Ishikawa (cell line): ENCODE measurements at regions not wholly inside any gene's neighbourhood (a gene's known extent, or its start where the extent isn't known, plus 50 kb on each side); places are given as distances from the start of the nearest gene placed in this dataset.

ENCODE experiments used
- CEBPB ChIP-seq: IDR thresholded peaks from 2 replicates; pipeline ENCODE4 v1.6.1; 2012
- CREB1 ChIP-seq: IDR thresholded peaks from 2 replicates; pipeline ENCODE4 v1.6.1; 2012; ENCODE audit warnings: low read depth
- EGR1 ChIP-seq: IDR thresholded peaks from 2 replicates; pipeline ENCODE4 v1.6.1; 2012
- EP300 ChIP-seq: IDR thresholded peaks from 2 replicates; pipeline ENCODE4 v1.6.1; 2012; ENCODE audit warnings: borderline replicate concordance
- RAD21 ChIP-seq: IDR thresholded peaks from 2 replicates; pipeline ENCODE4 v1.6.1; 2012; ENCODE audit warnings: low read depth
- TAF1 ChIP-seq: IDR thresholded peaks from 2 replicates; pipeline ENCODE4 v1.6.1; 2012; ENCODE audit warnings: low read depth, mild to moderate bottlenecking
- TEAD4 ChIP-seq: IDR thresholded peaks from 2 replicates; pipeline ENCODE4 v1.6.1; 2012
- TF ChIP-seq, protein P1 (sequence below): IDR thresholded peaks from 2 replicates; pipeline ENCODE4 v1.6.1; 2012
- TF ChIP-seq, protein P2 (sequence below): IDR thresholded peaks from 2 replicates; pipeline ENCODE4 v1.6.1; 2012; ENCODE audit warnings: low read depth, mild to moderate bottlenecking

DNA sequence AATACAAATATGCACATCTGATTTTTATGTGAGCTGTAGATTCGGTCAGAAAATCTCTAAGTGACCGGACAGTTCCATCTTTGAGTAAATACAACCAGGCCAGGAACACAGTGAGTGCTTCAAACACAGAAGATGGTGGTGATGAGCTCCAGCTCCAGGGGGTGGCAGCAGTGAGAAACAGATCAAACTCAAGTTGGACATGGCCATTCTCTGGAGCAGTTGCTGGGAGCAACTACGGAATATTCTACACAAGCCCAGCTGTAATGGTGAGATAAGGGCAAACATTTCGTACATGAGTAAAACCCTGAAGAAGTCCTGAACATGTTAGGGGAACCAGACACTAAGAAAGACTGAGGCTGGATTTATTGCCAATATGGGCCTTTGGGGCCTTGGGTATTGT is 100.7 kb downstream of the BARHL2 start:
- TF ChIP-seq, protein P1, sequence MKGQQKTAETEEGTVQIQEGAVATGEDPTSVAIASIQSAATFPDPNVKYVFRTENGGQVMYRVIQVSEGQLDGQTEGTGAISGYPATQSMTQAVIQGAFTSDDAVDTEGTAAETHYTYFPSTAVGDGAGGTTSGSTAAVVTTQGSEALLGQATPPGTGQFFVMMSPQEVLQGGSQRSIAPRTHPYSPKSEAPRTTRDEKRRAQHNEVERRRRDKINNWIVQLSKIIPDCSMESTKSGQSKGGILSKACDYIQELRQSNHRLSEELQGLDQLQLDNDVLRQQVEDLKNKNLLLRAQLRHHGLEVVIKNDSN: no peak
- TF ChIP-seq CEBPB (no peak), EGR1 (no peak), TAF1 (no peak), RAD21 (peak; percentile 49), TEAD4 (no peak), EP300 (no peak), CREB1 (no peak)
- TF ChIP-seq, protein P2, sequence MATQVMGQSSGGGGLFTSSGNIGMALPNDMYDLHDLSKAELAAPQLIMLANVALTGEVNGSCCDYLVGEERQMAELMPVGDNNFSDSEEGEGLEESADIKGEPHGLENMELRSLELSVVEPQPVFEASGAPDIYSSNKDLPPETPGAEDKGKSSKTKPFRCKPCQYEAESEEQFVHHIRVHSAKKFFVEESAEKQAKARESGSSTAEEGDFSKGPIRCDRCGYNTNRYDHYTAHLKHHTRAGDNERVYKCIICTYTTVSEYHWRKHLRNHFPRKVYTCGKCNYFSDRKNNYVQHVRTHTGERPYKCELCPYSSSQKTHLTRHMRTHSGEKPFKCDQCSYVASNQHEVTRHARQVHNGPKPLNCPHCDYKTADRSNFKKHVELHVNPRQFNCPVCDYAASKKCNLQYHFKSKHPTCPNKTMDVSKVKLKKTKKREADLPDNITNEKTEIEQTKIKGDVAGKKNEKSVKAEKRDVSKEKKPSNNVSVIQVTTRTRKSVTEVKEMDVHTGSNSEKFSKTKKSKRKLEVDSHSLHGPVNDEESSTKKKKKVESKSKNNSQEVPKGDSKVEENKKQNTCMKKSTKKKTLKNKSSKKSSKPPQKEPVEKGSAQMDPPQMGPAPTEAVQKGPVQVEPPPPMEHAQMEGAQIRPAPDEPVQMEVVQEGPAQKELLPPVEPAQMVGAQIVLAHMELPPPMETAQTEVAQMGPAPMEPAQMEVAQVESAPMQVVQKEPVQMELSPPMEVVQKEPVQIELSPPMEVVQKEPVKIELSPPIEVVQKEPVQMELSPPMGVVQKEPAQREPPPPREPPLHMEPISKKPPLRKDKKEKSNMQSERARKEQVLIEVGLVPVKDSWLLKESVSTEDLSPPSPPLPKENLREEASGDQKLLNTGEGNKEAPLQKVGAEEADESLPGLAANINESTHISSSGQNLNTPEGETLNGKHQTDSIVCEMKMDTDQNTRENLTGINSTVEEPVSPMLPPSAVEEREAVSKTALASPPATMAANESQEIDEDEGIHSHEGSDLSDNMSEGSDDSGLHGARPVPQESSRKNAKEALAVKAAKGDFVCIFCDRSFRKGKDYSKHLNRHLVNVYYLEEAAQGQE: no peak
